ENCODE measurements at regions not wholly inside any gene's neighbourhood (a gene's known extent, or its start where the extent isn't known, plus 50 kb on each side); places are given as distances from the start of the nearest gene placed in this dataset.
A peak's percentile ranks its signal among the peaks of the same experiment; 100 is the strongest.

- no peak for DNase-seq
Observed at GRCh38 chr5:90185897-90186468, 223.6 kb downstream of the CETN3 start.

GRCh38 chr5:90184764-90185163 is 224.8 kb downstream of the CETN3 start:
- no peak for DNase-seq

GRCh38 chr5:90182726-90183125 is 226.8 kb downstream of the CETN3 start:
- DNase-seq, result no peak

GRCh38 chr5:90174236-90174635 is 235.3 kb downstream of the CETN3 start:
- DNase-seq, result no peak

GRCh38 chr5:90173299-90174030 is 236.1 kb downstream of the CETN3 start:
- DNase-seq, result no peak

GRCh38 chr5:90171466-90171865 is 238.1 kb downstream of the CETN3 start:
- DNase-seq, result no peak

- DNase-seq, result no peak
Observed at GRCh38 chr5:90170261-90170660, 239.3 kb downstream of the CETN3 start.

GRCh38 chr5:90169078-90169477 is 240.5 kb downstream of the CETN3 start:
- no peak for DNase-seq

GRCh38 chr5:90168399-90168798 is 241.2 kb downstream of the CETN3 start:
- no peak for DNase-seq

GRCh38 chr5:90166816-90167215 is 242.7 kb downstream of the CETN3 start:
- no peak for DNase-seq

GRCh38 chr5:90162324-90162723 is 247.2 kb downstream of the CETN3 start:
- DNase-seq, result no peak

GRCh38 chr5:90161414-90161813 is 248.1 kb downstream of the CETN3 start:
- DNase-seq, result peak in 1 of 2 experiments; percentile 31

GRCh38 chr5:90158131-90158530 is 251.4 kb downstream of the CETN3 start:
- no peak for DNase-seq

- no peak for DNase-seq
Observed at GRCh38 chr5:90153031-90153430, 256.5 kb downstream of the CETN3 start.

- DNase-seq, result no peak
Observed at GRCh38 chr5:90144625-90145327, 264.8 kb downstream of the CETN3 start.

GRCh38 chr5:90142541-90142940 is 267.0 kb downstream of the CETN3 start:
- DNase-seq, result no peak

GRCh38 chr5:90141984-90142383 is 267.6 kb downstream of the CETN3 start:
- DNase-seq, result no peak

- no peak for DNase-seq
Observed at GRCh38 chr5:90136952-90137528, 272.5 kb downstream of the CETN3 start.

GRCh38 chr5:90135779-90136378 is 273.7 kb downstream of the CETN3 start:
- DNase-seq, result peak in 1 of 2 experiments; percentile 19

- DNase-seq, result no peak
Observed at GRCh38 chr5:90134892-90135291, 274.7 kb downstream of the CETN3 start.

- no peak for DNase-seq
Observed at GRCh38 chr5:90134381-90134780, 275.2 kb downstream of the CETN3 start.

GRCh38 chr5:90133941-90134340 is 275.6 kb downstream of the CETN3 start:
- DNase-seq, result no peak

GRCh38 chr5:90131383-90132133 is 278.0 kb downstream of the CETN3 start:
- DNase-seq, result no peak

All from NCI-H526 (cell line).